AG09319 (cell line): ENCODE measurements at regions not wholly inside any gene's neighbourhood (a gene's known extent, or its start where the extent isn't known, plus 50 kb on each side); places are given as distances from the start of the nearest gene placed in this dataset.

ENCODE experiments used
- DNase-seq: peaks from one replicate; pipeline ENCODE4 v3.0.0-alpha.2; 2010; ENCODE audit warnings: low read depth; ENCODE audit errors: extremely low read depth
- CTCF ChIP-seq: IDR thresholded peaks from 2 replicates; pipeline ENCODE4 v1.5.1; 2011; ENCODE audit warnings: low read depth, mild to moderate bottlenecking, inconsistent platforms, low read length, moderate library complexity

DNA sequence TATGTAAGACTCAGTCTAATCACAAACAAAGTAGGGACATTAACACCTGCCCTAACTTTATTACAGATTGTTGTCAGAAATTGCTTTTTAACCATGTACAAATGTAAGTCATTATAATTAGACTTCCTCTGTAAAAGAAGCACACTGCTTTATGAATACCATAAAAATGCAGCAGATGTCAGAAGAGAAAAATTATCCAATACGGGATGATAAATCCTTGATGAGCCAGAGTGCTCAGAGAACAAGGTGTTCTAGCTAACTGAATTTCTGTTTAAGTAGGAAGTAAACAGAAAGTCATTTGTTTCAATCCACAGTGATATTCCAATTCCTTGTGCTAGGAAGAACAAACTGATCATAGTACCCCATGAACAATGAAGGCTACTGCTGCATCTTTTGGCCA is 54.6 kb upstream of the BMPER start:
- no peak for TF ChIP-seq CTCF

DNA sequence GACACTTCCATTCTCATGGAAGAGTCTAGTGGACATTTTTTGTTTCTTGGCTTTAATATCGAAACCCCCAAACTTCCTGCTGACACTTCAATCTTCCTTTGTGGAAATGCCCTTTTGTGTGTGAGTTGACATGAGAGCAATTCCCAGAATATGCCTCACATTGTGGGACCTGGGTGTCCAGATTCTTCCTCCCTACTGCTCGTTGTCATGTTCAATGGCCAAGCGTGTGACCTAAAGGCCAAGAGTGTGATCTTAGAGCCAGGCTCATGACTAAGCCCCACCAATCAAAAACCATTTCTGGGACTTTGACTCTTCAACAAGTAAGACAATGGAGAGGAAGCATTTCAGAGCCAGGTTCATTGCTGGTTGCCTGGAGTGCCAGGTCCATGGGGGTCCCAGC is 52.5 kb upstream of the BMPER start:
- TF ChIP-seq CTCF: no peak
- no peak for DNase-seq

More for the DNA sequence above, 54.6 kb upstream of the BMPER start:
- DNase-seq: no peak

DNA sequence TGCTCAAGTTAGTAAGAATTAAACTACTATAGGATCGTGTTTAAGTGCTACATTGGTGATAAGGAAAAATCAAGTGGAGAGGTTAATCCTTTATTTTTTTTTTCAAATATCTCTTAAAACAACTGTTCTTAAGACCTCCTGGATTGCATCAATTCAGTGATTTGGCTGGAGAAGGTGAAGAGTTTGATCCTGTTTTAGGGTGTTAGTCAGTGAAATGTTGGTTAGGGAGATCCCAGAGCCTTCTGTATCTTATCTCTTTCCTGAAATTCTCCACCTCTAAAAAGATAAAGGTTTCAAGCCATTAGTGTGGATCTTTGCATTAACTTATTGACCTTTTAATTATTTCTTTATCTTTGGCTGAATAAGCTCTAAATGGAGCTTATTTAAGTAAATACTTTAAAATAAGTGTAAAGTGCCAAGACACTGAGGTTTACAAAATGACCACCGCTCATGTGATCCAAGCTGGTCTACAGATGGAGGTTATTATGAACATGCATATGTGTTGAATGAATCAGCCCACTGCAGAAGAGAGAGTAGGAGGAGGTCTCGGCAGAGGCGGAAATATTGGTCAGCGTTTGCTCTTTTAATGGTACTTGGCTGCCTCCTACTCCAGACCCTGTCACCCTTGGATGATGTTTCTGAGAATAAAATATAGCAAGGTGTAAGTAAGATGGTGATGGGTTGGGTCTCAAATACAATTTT is 51.8 kb upstream of the BMPER start:
- TF ChIP-seq CTCF: no peak
- DNase-seq: no peak

DNA sequence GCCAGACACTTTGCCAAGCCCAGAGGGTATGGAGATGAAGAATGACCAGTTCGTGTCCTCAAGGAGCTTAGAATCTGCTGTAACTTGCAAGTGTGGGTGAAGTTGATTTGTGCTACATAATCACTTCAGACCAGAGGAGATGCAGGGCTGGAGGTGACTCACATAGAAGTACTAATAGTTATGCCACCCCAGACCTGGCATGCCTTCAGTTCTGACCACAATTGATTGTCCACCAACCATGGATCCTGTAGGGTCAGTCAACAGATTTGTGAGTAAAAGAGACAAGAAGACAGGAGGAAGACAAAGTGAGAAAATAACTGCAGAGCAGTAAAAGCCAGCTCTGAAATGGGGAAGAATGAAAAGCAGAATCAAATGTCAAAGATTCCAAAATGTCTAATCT is 51.2 kb upstream of the BMPER start:
- no peak for TF ChIP-seq CTCF
- DNase-seq: no peak

GRCh38 chr7:33854801-33855350 is 50.5 kb upstream of the BMPER start:
- DNase-seq: no peak

More at GRCh38 chr7:33854801-33855350, 50.5 kb upstream of the BMPER start:
- no peak for TF ChIP-seq CTCF
